HEK293 (cell line): ENCODE measurements at regions not wholly inside any gene's neighbourhood (a gene's known extent, or its start where the extent isn't known, plus 50 kb on each side); places are given as distances from the start of the nearest gene placed in this dataset.

Source experiments
- CTCF ChIA-PET: fragments of 350-600 bp; formaldehyde crosslinking; extraction: SDS; loops from one replicate; lab custom pipeline; 2021; ENCODE audit warnings: antibody characterized with exemption; lab: Yijun Ruan, JAX
- POLR2A ChIA-PET: fragments of 300-600 bp; formaldehyde crosslinking; extraction: SDS; loops from one replicate; lab custom pipeline; 2020; ENCODE audit warnings: antibody characterized with exemption, inconsistent platforms; lab: Yijun Ruan, JAX
- H3K27ac ChIP-seq: fragments of 200-500 bp; sonication (Bioruptor generic); 2 replicates; pipeline ENCODE4 v1.5.1; 2014; ENCODE audit warnings: low read depth, low read length, control low read depth, inconsistent platforms; ENCODE audit errors: extremely low read depth
- H3K36me3 ChIP-seq, 2 experiments: fragments of 200-500 bp in 1 of 2; sonication (Bioruptor generic) in 1 of 2; 1 replicate in 1 of 2; 2 replicates in 1 of 2; pipeline ENCODE4 v1.5.1; 2014 to 2017; ENCODE audit warnings: inconsistent platforms in 2 of 2, low read length in 2 of 2; ENCODE audit not compliant: control insufficient read depth in 2 of 2, insufficient read depth in 1 of 2
- H3K4me1 ChIP-seq: fragments of 200-500 bp; sonication (Bioruptor generic); 2 replicates; pipeline ENCODE4 v1.5.1; 2014; ENCODE audit warnings: mild to moderate bottlenecking, low read length, inconsistent platforms; ENCODE audit not compliant: control insufficient read depth, insufficient read depth
- H3K4me3 ChIP-seq: 2 replicates; pipeline ENCODE4 v1.5.1; 2011; ENCODE audit warnings: low read depth, mild to moderate bottlenecking, control low read depth, low read length, moderate library complexity
- H3K9me3 ChIP-seq: fragments of 200-500 bp; sonication (Bioruptor generic); 2 replicates; pipeline ENCODE4 v1.5.1; 2014; ENCODE audit warnings: low read depth, low read length, inconsistent platforms; ENCODE audit not compliant: control insufficient read depth, insufficient read depth
- FEZF1 ChIP-seq: fragments of 450-650 bp; formaldehyde crosslinking; IDR thresholded peaks from 2 replicates; pipeline ENCODE4 v1.5.1; 2016; ENCODE audit warnings: missing biosample characterization, missing genetic modification characterization
- GLIS2 ChIP-seq: fragments of 450-650 bp; formaldehyde crosslinking; IDR thresholded peaks from 2 replicates; pipeline ENCODE4 v1.5.1; 2016; ENCODE audit warnings: missing biosample characterization, missing genetic modification characterization
- KLF1 ChIP-seq: fragments of 450-650 bp; formaldehyde crosslinking; IDR thresholded peaks from 2 replicates; pipeline ENCODE4 v1.5.1; 2016; ENCODE audit warnings: missing biosample characterization, missing genetic modification characterization
- KLF7 ChIP-seq: fragments of 450-650 bp; formaldehyde crosslinking; IDR thresholded peaks from 2 replicates; pipeline ENCODE4 v1.5.1; 2016; ENCODE audit warnings: missing biosample characterization, missing genetic modification characterization, borderline replicate concordance
- KLF9 ChIP-seq: fragments of 450-650 bp; formaldehyde crosslinking; IDR thresholded peaks from 2 replicates; pipeline ENCODE4 v1.5.1; 2016; ENCODE audit warnings: missing biosample characterization, missing genetic modification characterization, low read depth
- OSR2 ChIP-seq: fragments of 450-650 bp; formaldehyde crosslinking; IDR thresholded peaks from 2 replicates; pipeline ENCODE4 v1.5.1; 2016; ENCODE audit warnings: missing biosample characterization, missing genetic modification characterization
- OVOL3 ChIP-seq: fragments of 450-650 bp; formaldehyde crosslinking; IDR thresholded peaks from 2 replicates; pipeline ENCODE4 v1.5.1; 2016; ENCODE audit warnings: missing biosample characterization, missing genetic modification characterization
- SETDB1 ChIP-seq: IDR thresholded peaks from one replicate; pipeline ENCODE4 v1.6.1; 2017; ENCODE audit warnings: mild to moderate bottlenecking, low read length, moderate library complexity, mixed read lengths; ENCODE audit not compliant: insufficient read length
- ZBTB21 ChIP-seq: fragments of 450-650 bp; formaldehyde crosslinking; IDR thresholded peaks from 2 replicates; pipeline ENCODE4 v1.5.1; 2017; ENCODE audit warnings: missing biosample characterization, missing genetic modification characterization
- ZFP41 ChIP-seq: fragments of 450-650 bp; formaldehyde crosslinking; IDR thresholded peaks from 2 replicates; pipeline ENCODE4 v1.5.1; 2016; ENCODE audit warnings: missing biosample characterization, missing genetic modification characterization, borderline replicate concordance
- ZIC2 ChIP-seq: fragments of 450-650 bp; formaldehyde crosslinking; IDR thresholded peaks from 2 replicates; pipeline ENCODE4 v1.5.1; 2016; ENCODE audit warnings: missing biosample characterization, missing genetic modification characterization
- ZNF138 ChIP-seq: fragments of 450-650 bp; formaldehyde crosslinking; IDR thresholded peaks from 2 replicates; pipeline ENCODE4 v1.5.1; 2016; ENCODE audit warnings: missing biosample characterization, missing genetic modification characterization, borderline replicate concordance
- ZNF184 ChIP-seq: fragments of 450-650 bp; IDR thresholded peaks from 2 replicates; pipeline ENCODE4 v1.5.1; 2018; ENCODE audit warnings: missing biosample characterization, mild to moderate bottlenecking, missing genetic modification characterization
- ZNF19 ChIP-seq: fragments of 450-650 bp; formaldehyde crosslinking; IDR thresholded peaks from 2 replicates; pipeline ENCODE4; 2016; ENCODE audit warnings: missing biosample characterization, missing genetic modification characterization, low read depth
- ZNF214 ChIP-seq: fragments of 450-650 bp; formaldehyde crosslinking; IDR thresholded peaks from 2 replicates; pipeline ENCODE4 v1.5.1; 2017; ENCODE audit warnings: missing biosample characterization, mild to moderate bottlenecking, missing genetic modification characterization, borderline replicate concordance
- ZNF521 ChIP-seq: fragments of 450-650 bp; formaldehyde crosslinking; IDR thresholded peaks from 2 replicates; pipeline ENCODE4 v1.5.1; 2017; ENCODE audit warnings: missing biosample characterization, mild to moderate bottlenecking, missing genetic modification characterization
- ZNF549 ChIP-seq: fragments of 450-650 bp; IDR thresholded peaks from 2 replicates; pipeline ENCODE4 v1.5.1; 2018; ENCODE audit warnings: missing biosample characterization, missing genetic modification characterization, mild to moderate bottlenecking, inconsistent platforms, moderate library complexity
- ZNF561 ChIP-seq: fragments of 450-650 bp; IDR thresholded peaks from 2 replicates; pipeline ENCODE4 v1.5.1; 2018; ENCODE audit warnings: missing biosample characterization, missing genetic modification characterization, borderline replicate concordance
- ZNF626 ChIP-seq: fragments of 450-650 bp; sonication (Bioruptor Pico); formaldehyde crosslinking; IDR thresholded peaks from 2 replicates; pipeline ENCODE4 v1.5.1; 2018; ENCODE audit warnings: missing biosample characterization, missing genetic modification characterization, inconsistent platforms
- ZNF664 ChIP-seq: fragments of 450-650 bp; formaldehyde crosslinking; IDR thresholded peaks from 2 replicates; pipeline ENCODE4 v1.5.1; 2016; ENCODE audit warnings: missing biosample characterization, missing genetic modification characterization
- ZNF76 ChIP-seq: fragments of 450-650 bp; formaldehyde crosslinking; IDR thresholded peaks from 2 replicates; pipeline ENCODE4; 2016; ENCODE audit warnings: low read depth, missing biosample characterization, missing genetic modification characterization, borderline replicate concordance
- ZNF777 ChIP-seq: fragments of 450-650 bp; formaldehyde crosslinking; IDR thresholded peaks from 2 replicates; pipeline ENCODE4 v1.5.1; 2017; ENCODE audit warnings: missing biosample characterization, missing genetic modification characterization, borderline replicate concordance
- ZSCAN16 ChIP-seq: fragments of 450-650 bp; formaldehyde crosslinking; IDR thresholded peaks from 2 replicates; pipeline ENCODE4 v1.5.1; 2016; ENCODE audit warnings: missing biosample characterization, missing genetic modification characterization
- ZSCAN23 ChIP-seq: fragments of 450-650 bp; formaldehyde crosslinking; IDR thresholded peaks from 2 replicates; pipeline ENCODE4 v1.5.1; 2016; ENCODE audit warnings: missing biosample characterization, missing genetic modification characterization
- TF ChIP-seq, protein P1 (sequence below): fragments of 450-650 bp; formaldehyde crosslinking; IDR thresholded peaks from 2 replicates; pipeline ENCODE4 v1.5.1; 2017; ENCODE audit warnings: missing biosample characterization, missing genetic modification characterization
- TF ChIP-seq, protein P2 (sequence below): fragments of 450-650 bp; formaldehyde crosslinking; IDR thresholded peaks from 2 replicates; pipeline ENCODE4 v1.5.1; 2016; ENCODE audit warnings: missing biosample characterization, missing genetic modification characterization
- TF ChIP-seq, protein P3 (sequence below): IDR thresholded peaks from 2 replicates; pipeline ENCODE4 v1.6.1; 2011; ENCODE audit warnings: mild to moderate bottlenecking, low read depth, low read length, borderline replicate concordance
- TF ChIP-seq, protein P4 (sequence below): fragments of 450-650 bp; IDR thresholded peaks from 2 replicates; pipeline ENCODE4 v1.5.1; 2018; ENCODE audit warnings: missing biosample characterization, mild to moderate bottlenecking, missing genetic modification characterization
- TF ChIP-seq, protein P5 (sequence below): fragments of 450-650 bp; formaldehyde crosslinking; IDR thresholded peaks from 2 replicates; pipeline ENCODE4 v1.5.1; 2016; ENCODE audit warnings: missing biosample characterization, missing genetic modification characterization

DNA sequence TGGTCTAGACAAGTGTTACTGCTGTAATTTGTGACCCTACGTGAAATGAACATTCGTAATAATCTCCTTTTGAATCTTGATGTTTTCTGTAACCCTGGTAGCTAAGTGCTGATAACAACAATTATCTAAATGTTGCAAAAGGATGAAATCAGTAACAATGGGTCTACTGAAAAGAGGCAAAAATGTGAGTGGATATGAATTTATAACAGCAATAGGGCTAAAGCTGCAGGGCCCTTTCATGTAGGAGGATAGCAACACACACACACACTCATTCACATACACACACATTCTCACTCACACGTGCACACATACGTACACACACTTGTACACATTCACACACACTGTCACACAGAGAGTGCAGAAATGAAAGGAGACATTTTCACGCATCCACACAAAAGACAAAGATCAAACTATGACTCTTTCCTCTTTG lies 200.8 kb upstream of the NEBL start (continued):
- TF ChIP-seq ZNF76 (tag by site-specific recombination): no peak
- no peak for TF ChIP-seq OSR2 (tag by site-specific recombination)
- TF ChIP-seq ZNF626 (tag by site-specific recombination): no peak
- TF ChIP-seq ZNF184: no peak
- no peak for TF ChIP-seq ZSCAN16
- no peak for TF ChIP-seq ZNF664 (tag by site-specific recombination)
- peak; percentile 66; the same call in 1 of the 2 replicates for TF ChIP-seq FEZF1
- TF ChIP-seq, protein P1, sequence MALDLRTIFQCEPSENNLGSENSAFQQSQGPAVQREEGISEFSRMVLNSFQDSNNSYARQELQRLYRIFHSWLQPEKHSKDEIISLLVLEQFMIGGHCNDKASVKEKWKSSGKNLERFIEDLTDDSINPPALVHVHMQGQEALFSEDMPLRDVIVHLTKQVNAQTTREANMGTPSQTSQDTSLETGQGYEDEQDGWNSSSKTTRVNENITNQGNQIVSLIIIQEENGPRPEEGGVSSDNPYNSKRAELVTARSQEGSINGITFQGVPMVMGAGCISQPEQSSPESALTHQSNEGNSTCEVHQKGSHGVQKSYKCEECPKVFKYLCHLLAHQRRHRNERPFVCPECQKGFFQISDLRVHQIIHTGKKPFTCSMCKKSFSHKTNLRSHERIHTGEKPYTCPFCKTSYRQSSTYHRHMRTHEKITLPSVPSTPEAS (tag by site-specific recombination): peak; percentile 87
- no peak for TF ChIP-seq OVOL3 (tag by site-specific recombination)
- TF ChIP-seq SETDB1: no peak

DNA sequence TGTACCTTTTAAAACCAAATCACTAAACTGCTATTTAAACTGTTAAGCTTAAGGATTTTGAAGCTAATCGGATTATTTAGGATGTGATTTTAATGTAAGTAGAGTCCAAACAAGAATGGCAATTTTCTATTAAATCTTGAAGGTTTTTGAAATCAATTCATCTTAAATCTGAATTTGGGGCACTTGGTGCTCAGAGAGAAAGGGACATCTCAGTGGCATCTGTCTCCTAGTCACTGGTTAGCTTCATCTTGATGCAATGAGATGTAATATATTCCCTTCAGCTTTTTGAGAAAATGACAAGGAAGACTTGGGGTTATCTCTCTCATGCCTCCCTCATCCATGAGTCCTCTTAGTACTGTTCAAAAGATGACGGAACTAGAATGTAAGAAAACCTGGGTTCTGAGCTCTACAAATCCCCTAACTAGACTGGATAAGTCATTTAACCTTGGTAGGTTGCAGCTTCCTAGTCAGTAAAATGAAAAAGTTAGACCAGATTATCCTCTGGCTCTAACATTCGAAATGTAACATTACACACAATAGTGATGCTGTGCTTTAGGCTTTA lies 198.5 kb upstream of the NEBL start:
- no peaks in the 10 kb centered on the region; the same call in 1 of the 2 replicates for H3K4me1 ChIP-seq
- no peak overlapping the region for H3K27ac ChIP-seq
- H3K4me3 ChIP-seq: no peak overlapping the region
- ChIA-PET POLR2A (no interaction called here), CTCF (interaction anchor here (0.6 to 0.7 kb wide), 5 partner anchors 17 to 808 kb away, joined by 3 to 6 read pairs (median 3); no protein-coding TSS in a partner anchor)
- H3K9me3 ChIP-seq: no peaks in the 10 kb centered on the region
- no peaks in the 10 kb centered on the region for H3K36me3 ChIP-seq
- TF ChIP-seq ZBTB21 (tag by site-specific recombination) (no peak), GLIS2 (tag by site-specific recombination) (no peak), ZNF561 (tag by site-specific recombination) (no peak), ZNF549 (tag by site-specific recombination) (no peak), ZNF521 (tag by site-specific recombination) (no peak)
- TF ChIP-seq, protein P2, sequence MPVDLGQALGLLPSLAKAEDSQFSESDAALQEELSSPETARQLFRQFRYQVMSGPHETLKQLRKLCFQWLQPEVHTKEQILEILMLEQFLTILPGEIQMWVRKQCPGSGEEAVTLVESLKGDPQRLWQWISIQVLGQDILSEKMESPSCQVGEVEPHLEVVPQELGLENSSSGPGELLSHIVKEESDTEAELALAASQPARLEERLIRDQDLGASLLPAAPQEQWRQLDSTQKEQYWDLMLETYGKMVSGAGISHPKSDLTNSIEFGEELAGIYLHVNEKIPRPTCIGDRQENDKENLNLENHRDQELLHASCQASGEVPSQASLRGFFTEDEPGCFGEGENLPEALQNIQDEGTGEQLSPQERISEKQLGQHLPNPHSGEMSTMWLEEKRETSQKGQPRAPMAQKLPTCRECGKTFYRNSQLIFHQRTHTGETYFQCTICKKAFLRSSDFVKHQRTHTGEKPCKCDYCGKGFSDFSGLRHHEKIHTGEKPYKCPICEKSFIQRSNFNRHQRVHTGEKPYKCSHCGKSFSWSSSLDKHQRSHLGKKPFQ (tag by site-specific recombination): no peak

DNA sequence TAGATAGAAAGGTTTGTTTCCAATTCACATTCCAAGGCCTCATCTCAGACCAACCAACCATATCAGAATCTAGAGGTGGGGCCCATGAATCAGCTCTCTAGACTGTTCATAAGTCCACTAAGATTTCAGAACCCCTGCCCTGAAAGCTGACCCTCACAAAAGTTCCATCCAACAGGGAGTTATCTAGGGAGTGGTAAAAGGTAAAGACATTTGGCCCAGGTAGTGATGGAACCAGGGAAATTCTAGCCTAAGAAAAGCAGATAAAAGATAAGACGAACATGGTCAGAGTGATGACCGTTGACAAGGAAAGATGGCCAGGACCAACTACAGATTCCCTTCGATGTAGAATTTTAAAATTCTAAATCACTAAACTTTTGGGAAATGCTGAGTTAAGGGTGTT lies 198.0 kb upstream of the NEBL start:
- POLR2A ChIA-PET: no interaction called here
- no peak overlapping the region for H3K27ac ChIP-seq
- H3K4me1 ChIP-seq: no peaks in the 10 kb centered on the region; the same call in 1 of the 2 replicates
- no peaks in the 10 kb centered on the region for H3K36me3 ChIP-seq
- H3K4me3 ChIP-seq: no peak overlapping the region
- H3K9me3 ChIP-seq: no peaks in the 10 kb centered on the region
- CTCF ChIA-PET: interaction anchor here (0.6 to 0.7 kb wide), 2 partner anchors 240 to 808 kb away, joined by 3 read pairs; no protein-coding TSS in a partner anchor
- TF ChIP-seq ZSCAN23 (tag by site-specific recombination): no peak
- TF ChIP-seq ZIC2 (tag by site-specific recombination): no peak
- no peak for TF ChIP-seq KLF1
- TF ChIP-seq ZNF626 (tag by site-specific recombination): no peak
- no peak for TF ChIP-seq ZNF19 (tag by site-specific recombination)
- no peak for TF ChIP-seq ZNF138
- no peak for TF ChIP-seq KLF9 (tag by site-specific recombination)
- TF ChIP-seq ZNF214: no peak
- no peak for TF ChIP-seq KLF7 (tag by site-specific recombination)
- TF ChIP-seq, protein P3, sequence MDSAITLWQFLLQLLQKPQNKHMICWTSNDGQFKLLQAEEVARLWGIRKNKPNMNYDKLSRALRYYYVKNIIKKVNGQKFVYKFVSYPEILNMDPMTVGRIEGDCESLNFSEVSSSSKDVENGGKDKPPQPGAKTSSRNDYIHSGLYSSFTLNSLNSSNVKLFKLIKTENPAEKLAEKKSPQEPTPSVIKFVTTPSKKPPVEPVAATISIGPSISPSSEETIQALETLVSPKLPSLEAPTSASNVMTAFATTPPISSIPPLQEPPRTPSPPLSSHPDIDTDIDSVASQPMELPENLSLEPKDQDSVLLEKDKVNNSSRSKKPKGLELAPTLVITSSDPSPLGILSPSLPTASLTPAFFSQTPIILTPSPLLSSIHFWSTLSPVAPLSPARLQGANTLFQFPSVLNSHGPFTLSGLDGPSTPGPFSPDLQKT: no peak
- TF ChIP-seq, protein P4, sequence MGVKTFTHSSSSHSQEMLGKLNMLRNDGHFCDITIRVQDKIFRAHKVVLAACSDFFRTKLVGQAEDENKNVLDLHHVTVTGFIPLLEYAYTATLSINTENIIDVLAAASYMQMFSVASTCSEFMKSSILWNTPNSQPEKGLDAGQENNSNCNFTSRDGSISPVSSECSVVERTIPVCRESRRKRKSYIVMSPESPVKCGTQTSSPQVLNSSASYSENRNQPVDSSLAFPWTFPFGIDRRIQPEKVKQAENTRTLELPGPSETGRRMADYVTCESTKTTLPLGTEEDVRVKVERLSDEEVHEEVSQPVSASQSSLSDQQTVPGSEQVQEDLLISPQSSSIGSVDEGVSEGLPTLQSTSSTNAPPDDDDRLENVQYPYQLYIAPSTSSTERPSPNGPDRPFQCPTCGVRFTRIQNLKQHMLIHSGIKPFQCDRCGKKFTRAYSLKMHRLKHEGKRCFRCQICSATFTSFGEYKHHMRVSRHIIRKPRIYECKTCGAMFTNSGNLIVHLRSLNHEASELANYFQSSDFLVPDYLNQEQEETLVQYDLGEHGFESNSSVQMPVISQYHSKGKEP (tag by site-specific recombination): no peak
- TF ChIP-seq, protein P5, sequence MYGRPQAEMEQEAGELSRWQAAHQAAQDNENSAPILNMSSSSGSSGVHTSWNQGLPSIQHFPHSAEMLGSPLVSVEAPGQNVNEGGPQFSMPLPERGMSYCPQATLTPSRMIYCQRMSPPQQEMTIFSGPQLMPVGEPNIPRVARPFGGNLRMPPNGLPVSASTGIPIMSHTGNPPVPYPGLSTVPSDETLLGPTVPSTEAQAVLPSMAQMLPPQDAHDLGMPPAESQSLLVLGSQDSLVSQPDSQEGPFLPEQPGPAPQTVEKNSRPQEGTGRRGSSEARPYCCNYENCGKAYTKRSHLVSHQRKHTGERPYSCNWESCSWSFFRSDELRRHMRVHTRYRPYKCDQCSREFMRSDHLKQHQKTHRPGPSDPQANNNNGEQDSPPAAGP (tag by site-specific recombination): no peak
- TF ChIP-seq ZFP41 (tag by site-specific recombination): no peak
- no peak for TF ChIP-seq ZNF777 (tag by site-specific recombination)
